ENCODE measurements at regions not wholly inside any gene's neighbourhood (a gene's known extent, or its start where the extent isn't known, plus 50 kb on each side); places are given as distances from the start of the nearest gene placed in this dataset.

- TF ChIP-seq EZH2phosphoT487 (IDR thresholded peaks at IDR 0.05; ENCODE audit: low read depth, severe bottlenecking, unreplicated experiment) (no peak), CTCF (IDR thresholded peaks at IDR 0.05; ENCODE audit: poor library complexity) (no peak)
Measured at GRCh38 chr3:8325306-8325705, 176.3 kb upstream of the LMCD1 start.
